ENCODE measurements at regions not wholly inside any gene's neighbourhood (a gene's known extent, or its start where the extent isn't known, plus 50 kb on each side); places are given as distances from the start of the nearest gene placed in this dataset.

GRCh38 chr19:29311191-29311790 lies 98.3 kb upstream of the UQCRFS1 start:
- intact Hi-C loops (cut with DNase I), result no loop called here
- ATAC-seq (no peak), DNase-seq (no peak)

- ATAC-seq, result no peak
- intact Hi-C loops (cut with DNase I), result no loop called here
- DNase-seq, result no peak
Measured at GRCh38 chr19:29315556-29316190, 102.7 kb upstream of the UQCRFS1 start.

GRCh38 chr19:29318581-29318980 lies 105.6 kb upstream of the UQCRFS1 start:
- no peak for DNase-seq
- intact Hi-C loops (cut with DNase I), result no loop called here
- no peak for ATAC-seq

- DNase-seq, result no peak
- no peak for ATAC-seq
- intact Hi-C loops (cut with DNase I), result no loop called here
Measured at GRCh38 chr19:29320086-29320485, 107.1 kb upstream of the UQCRFS1 start.

- no peak for ATAC-seq
- no peak for DNase-seq
- intact Hi-C loops (cut with DNase I), result no loop called here
Measured at GRCh38 chr19:29320618-29321017, 107.7 kb upstream of the UQCRFS1 start.

- intact Hi-C loops (cut with DNase I), result no loop called here
- DNase-seq (no peak), ATAC-seq (no peak)
Measured at GRCh38 chr19:29321116-29321515, 108.2 kb upstream of the UQCRFS1 start.

GRCh38 chr19:29323021-29323430 lies 110.1 kb upstream of the UQCRFS1 start:
- DNase-seq (no peak), ATAC-seq (no peak)
- intact Hi-C loops (cut with DNase I), result no loop called here

- intact Hi-C loops (cut with DNase I), result no loop called here
- ATAC-seq (no peak), DNase-seq (no peak)
Measured at GRCh38 chr19:29323440-29324290, 110.7 kb upstream of the UQCRFS1 start.

GRCh38 chr19:29324291-29324680 lies 111.3 kb upstream of the UQCRFS1 start:
- no peak for ATAC-seq
- no peak for DNase-seq
- intact Hi-C loops (cut with DNase I), result no loop called here

- no peak for ATAC-seq
- intact Hi-C loops (cut with DNase I), result no loop called here
Measured at GRCh38 chr19:29324717-29325116, 111.8 kb upstream of the UQCRFS1 start.

GRCh38 chr19:29325241-29325975 lies 112.5 kb upstream of the UQCRFS1 start:
- intact Hi-C loops (cut with DNase I), result no loop called here
- DNase-seq (no peak), ATAC-seq (no peak)

More at GRCh38 chr19:29324717-29325116, 111.8 kb upstream of the UQCRFS1 start:
- no peak for DNase-seq

- ATAC-seq (no peak), DNase-seq (no peak)
- intact Hi-C loops (cut with DNase I), result no loop called here
Measured at GRCh38 chr19:29326351-29326750, 113.4 kb upstream of the UQCRFS1 start.

GRCh38 chr19:29326849-29327840 lies 114.2 kb upstream of the UQCRFS1 start:
- intact Hi-C loops (cut with DNase I), result no loop called here
- ATAC-seq (no peak), DNase-seq (no peak)

- intact Hi-C loops (cut with DNase I), result no loop called here
- ATAC-seq (no peak), DNase-seq (no peak)
Measured at GRCh38 chr19:29328586-29328985, 115.6 kb upstream of the UQCRFS1 start.

- DNase-seq (no peak), ATAC-seq (no peak)
- intact Hi-C loops (cut with DNase I), result no loop called here
Measured at GRCh38 chr19:29329460-29330134, 116.6 kb upstream of the UQCRFS1 start.

GRCh38 chr19:29336425-29336824 lies 123.5 kb upstream of the UQCRFS1 start:
- intact Hi-C loops (cut with DNase I), result no loop called here
- DNase-seq (no peak), ATAC-seq (no peak)

- ATAC-seq (no peak), DNase-seq (no peak)
- intact Hi-C loops (cut with DNase I), result no loop called here
Measured at GRCh38 chr19:29337029-29337428, 124.1 kb upstream of the UQCRFS1 start.

GRCh38 chr19:29338480-29338879 lies 125.5 kb upstream of the UQCRFS1 start:
- intact Hi-C loops (cut with DNase I), result no loop called here
- DNase-seq (no peak), ATAC-seq (no peak)

Measured in left cardiac atrium (tissue), 4 donors.